ENCODE measurements at regions not wholly inside any gene's neighbourhood (a gene's known extent, or its start where the extent isn't known, plus 50 kb on each side); places are given as distances from the start of the nearest gene placed in this dataset.

GRCh38 chr15:31271711-31272557 lies 54.7 kb upstream of the KLF13 start:
- no peak for DNase-seq (ENCODE audit: low read depth in 3 of 3, low spot score in 2 of 3)

- DNase-seq (ENCODE audit: low read depth in 3 of 3, low spot score in 2 of 3) = no peak
Measured at GRCh38 chr15:31272558-31273257, 53.9 kb upstream of the KLF13 start.

- no peak for DNase-seq (ENCODE audit: low read depth in 3 of 3, low spot score in 2 of 3)
Measured at GRCh38 chr15:31273258-31273941, 53.2 kb upstream of the KLF13 start.

- no peak for DNase-seq (ENCODE audit: low read depth in 3 of 3, low spot score in 2 of 3)
Measured at GRCh38 chr15:31274496-31275330, 51.9 kb upstream of the KLF13 start.

- DNase-seq (ENCODE audit: low read depth in 3 of 3, low spot score in 2 of 3) = no peak
Measured at GRCh38 chr15:31275331-31276262, 51.0 kb upstream of the KLF13 start.

GRCh38 chr15:31276596-31277298 lies 49.9 kb upstream of the KLF13 start:
- no peak for DNase-seq (ENCODE audit: low read depth in 3 of 3, low spot score in 2 of 3)
